ENCODE measurements at regions not wholly inside any gene's neighbourhood (a gene's known extent, or its start where the extent isn't known, plus 50 kb on each side); places are given as distances from the start of the nearest gene placed in this dataset.

DNA sequence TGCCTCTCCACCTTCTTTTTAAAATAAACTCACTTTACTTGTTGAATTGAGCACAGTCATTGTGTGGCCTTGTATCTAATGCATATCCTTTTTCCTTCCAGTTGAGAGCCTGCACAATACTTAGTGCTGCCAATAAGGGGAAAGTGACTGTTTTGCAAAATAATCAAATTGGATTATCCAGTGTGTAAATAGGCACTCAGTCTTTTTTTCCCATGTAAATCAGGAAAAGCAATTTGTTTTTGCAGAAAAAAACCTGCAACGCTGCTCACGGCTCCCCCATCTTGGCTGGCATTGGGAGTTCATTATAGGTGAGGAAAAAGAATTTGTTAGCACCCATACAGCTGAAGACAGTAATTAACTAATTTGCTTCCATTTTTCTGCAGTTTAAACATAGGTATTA lies 299.9 kb downstream of the CSNK1G3 start:
- TF ChIP-seq, protein P1, sequence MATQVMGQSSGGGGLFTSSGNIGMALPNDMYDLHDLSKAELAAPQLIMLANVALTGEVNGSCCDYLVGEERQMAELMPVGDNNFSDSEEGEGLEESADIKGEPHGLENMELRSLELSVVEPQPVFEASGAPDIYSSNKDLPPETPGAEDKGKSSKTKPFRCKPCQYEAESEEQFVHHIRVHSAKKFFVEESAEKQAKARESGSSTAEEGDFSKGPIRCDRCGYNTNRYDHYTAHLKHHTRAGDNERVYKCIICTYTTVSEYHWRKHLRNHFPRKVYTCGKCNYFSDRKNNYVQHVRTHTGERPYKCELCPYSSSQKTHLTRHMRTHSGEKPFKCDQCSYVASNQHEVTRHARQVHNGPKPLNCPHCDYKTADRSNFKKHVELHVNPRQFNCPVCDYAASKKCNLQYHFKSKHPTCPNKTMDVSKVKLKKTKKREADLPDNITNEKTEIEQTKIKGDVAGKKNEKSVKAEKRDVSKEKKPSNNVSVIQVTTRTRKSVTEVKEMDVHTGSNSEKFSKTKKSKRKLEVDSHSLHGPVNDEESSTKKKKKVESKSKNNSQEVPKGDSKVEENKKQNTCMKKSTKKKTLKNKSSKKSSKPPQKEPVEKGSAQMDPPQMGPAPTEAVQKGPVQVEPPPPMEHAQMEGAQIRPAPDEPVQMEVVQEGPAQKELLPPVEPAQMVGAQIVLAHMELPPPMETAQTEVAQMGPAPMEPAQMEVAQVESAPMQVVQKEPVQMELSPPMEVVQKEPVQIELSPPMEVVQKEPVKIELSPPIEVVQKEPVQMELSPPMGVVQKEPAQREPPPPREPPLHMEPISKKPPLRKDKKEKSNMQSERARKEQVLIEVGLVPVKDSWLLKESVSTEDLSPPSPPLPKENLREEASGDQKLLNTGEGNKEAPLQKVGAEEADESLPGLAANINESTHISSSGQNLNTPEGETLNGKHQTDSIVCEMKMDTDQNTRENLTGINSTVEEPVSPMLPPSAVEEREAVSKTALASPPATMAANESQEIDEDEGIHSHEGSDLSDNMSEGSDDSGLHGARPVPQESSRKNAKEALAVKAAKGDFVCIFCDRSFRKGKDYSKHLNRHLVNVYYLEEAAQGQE (IDR thresholded peaks at IDR 0.05; ENCODE audit: insufficient read depth in 1 of 2, low read depth in 2 of 2, low read length in 2 of 2), result no peak
- no peak for TF ChIP-seq TAF1 (IDR thresholded peaks at IDR 0.05; ENCODE audit: borderline replicate concordance, insufficient read depth, low read length)
- no peak for TF ChIP-seq SIN3A (IDR thresholded peaks at IDR 0.05; ENCODE audit: borderline replicate concordance, insufficient read depth, low read length)
- no peak for TF ChIP-seq POLR2AphosphoS5 (IDR thresholded peaks at IDR 0.05; ENCODE audit: low read depth, low read length)
- TF ChIP-seq FOXP2 (optimal IDR thresholded peaks at IDR 0.05; ENCODE audit: borderline replicate concordance, extremely low read depth, extremely low read length, insufficient read depth), result no peak

DNA sequence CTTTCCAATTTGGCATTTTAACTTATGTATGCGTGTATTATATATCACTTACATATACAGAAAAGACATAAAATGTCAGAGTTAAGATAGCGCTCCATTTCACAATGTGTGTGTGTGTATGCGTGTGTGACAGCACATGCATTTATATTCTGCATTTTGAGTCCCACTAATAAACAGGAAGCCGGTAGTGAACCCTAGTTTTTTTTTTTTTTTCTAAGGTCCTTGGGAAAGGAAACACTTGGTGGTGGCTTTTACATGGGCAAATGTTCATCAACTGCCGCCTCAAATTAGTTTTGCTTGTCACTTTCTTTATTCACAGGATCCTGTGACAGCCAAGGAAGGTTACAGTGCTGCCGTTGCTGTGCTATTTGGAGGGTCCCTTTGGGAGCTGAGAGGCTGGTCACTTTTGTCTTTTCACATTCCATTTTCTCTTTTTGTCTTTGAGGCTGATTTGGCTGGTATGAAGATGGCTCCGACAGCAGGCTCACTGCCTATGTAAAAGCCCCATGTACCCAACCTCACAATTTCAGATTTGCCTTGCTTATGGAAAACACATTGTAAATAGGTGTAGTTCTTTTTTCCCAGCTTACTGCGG lies 298.9 kb downstream of the CSNK1G3 start:
- TF ChIP-seq SIN3A (IDR thresholded peaks at IDR 0.05; ENCODE audit: borderline replicate concordance, insufficient read depth, low read length) (no peak), TAF1 (IDR thresholded peaks at IDR 0.05; ENCODE audit: borderline replicate concordance, insufficient read depth, low read length) (no peak), POLR2AphosphoS5 (IDR thresholded peaks at IDR 0.05; ENCODE audit: low read depth, low read length) (no peak)

DNA sequence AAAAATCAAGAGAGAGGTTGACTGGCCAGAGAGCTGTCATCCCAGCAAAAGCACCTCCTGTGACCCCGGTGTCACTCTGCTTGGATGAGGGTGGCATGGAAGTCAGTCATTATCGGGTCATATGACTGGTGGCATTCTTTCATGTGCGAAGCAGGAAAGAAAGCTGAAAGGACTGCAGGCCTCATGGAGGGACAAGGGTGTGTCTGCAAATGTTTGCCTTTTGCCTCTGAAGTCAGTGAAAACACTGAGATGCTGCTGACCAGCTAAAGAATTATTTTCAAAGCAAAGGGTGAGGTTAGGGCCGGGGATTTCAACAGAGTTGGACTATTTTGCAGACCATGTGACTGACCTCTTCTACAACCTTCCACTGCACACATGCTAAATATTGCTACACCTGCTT lies 298.3 kb downstream of the CSNK1G3 start:
- no peak for TF ChIP-seq TAF1 (IDR thresholded peaks at IDR 0.05; ENCODE audit: borderline replicate concordance, insufficient read depth, low read length)
- no peak for TF ChIP-seq FOXP2 (optimal IDR thresholded peaks at IDR 0.05; ENCODE audit: borderline replicate concordance, extremely low read depth, extremely low read length, insufficient read depth)
- no peak for TF ChIP-seq POLR2AphosphoS5 (IDR thresholded peaks at IDR 0.05; ENCODE audit: low read depth, low read length)
- TF ChIP-seq SIN3A (IDR thresholded peaks at IDR 0.05; ENCODE audit: borderline replicate concordance, insufficient read depth, low read length), result no peak
- TF ChIP-seq, protein P1 (IDR thresholded peaks at IDR 0.05; ENCODE audit: insufficient read depth in 1 of 2, low read depth in 2 of 2, low read length in 2 of 2), result no peak

DNA sequence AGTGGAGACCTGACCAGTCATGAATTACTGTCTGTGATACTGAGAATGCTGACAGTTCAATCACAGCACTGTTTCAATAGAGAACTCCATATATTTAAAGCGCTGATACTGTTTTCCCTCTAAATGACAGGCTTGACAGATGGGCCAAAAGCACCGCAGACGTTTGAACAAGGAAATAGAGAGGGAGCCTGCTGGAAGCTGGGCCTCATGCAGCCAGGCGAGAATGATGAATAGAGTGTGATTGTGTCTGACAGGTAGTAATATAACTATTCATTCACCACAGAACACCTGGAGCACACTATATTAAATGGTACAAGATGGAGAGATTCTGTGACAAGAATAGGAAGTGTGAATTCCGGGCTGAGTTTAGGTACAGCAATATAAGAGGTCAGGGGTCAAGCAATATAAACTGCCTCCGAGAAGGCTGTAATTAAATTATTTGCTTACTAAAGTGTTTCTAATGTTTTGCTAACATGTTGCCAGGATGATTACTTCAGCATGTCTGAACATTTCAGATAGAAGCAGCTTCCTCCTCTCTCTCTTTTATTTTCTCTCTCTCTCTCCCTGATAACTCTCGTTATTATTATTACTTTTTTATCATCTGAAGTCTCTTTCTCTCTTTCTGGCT lies 297.7 kb downstream of the CSNK1G3 start:
- no peak for TF ChIP-seq TAF1 (IDR thresholded peaks at IDR 0.05; ENCODE audit: borderline replicate concordance, insufficient read depth, low read length)
- TF ChIP-seq, protein P1 (IDR thresholded peaks at IDR 0.05; ENCODE audit: insufficient read depth in 1 of 2, low read depth in 2 of 2, low read length in 2 of 2), result no peak

DNA sequence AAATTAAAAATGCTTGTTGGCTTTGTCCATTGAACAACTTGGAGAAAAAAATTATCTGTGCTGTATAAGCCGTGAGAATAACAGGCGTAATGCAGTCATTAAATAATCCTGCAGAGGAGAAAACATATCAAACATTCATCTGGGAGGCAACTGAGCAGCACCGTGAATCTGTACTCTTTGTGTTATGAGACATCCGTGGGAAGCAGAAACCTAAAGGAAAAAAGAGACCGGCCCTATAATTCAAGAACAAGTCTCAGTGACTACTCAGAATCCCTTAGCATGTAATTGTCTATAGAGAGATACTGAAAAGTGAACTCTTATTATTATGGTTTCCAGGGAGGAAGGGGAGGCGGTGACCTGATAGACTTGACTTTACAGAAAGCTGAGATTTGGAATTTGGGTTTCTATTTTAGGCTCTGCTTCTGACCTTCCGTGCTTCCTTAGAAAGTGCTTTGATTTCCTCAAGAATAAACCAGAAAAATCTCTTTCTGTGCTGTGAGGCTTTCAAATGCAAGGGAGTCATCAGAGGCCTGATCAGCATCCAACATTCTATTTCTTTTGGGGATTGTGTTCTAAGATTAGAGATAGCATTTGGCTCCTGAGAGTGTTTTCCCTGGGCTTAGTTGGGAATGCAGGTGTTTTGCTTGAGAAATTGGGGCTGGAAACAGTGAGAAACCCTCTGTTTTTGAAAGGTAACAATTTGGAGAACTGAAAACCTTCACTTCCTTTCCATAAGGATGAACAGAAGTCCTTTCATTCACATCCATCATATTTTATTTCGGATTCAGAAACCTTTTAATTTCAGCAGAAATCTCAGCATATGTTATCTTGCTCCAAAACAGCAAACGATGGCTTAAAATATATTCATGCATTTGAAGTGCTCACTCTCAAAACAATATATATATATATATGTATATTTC lies 296.7 kb downstream of the CSNK1G3 start:
- TF ChIP-seq FOXP2 (optimal IDR thresholded peaks at IDR 0.05; ENCODE audit: borderline replicate concordance, extremely low read depth, extremely low read length, insufficient read depth) (no peak), SIN3A (IDR thresholded peaks at IDR 0.05; ENCODE audit: borderline replicate concordance, insufficient read depth, low read length) (no peak), TAF1 (IDR thresholded peaks at IDR 0.05; ENCODE audit: borderline replicate concordance, insufficient read depth, low read length) (no peak), POLR2AphosphoS5 (IDR thresholded peaks at IDR 0.05; ENCODE audit: low read depth, low read length) (no peak)
- TF ChIP-seq, protein P1 (IDR thresholded peaks at IDR 0.05; ENCODE audit: insufficient read depth in 1 of 2, low read depth in 2 of 2, low read length in 2 of 2), result no peak
